C4-2B (cell line): ENCODE measurements at regions not wholly inside any gene's neighbourhood (a gene's known extent, or its start where the extent isn't known, plus 50 kb on each side); places are given as distances from the start of the nearest gene placed in this dataset.

Source experiments
- ZFX ChIP-seq: fragments of 450-650 bp; IDR thresholded peaks from 2 replicates; pipeline ENCODE4 v1.6.1; 2017
- TF ChIP-seq, protein P1 (sequence below): fragments of 450-650 bp; conservative IDR thresholded peaks from 2 replicates; pipeline ENCODE4 v1.5.1; 2017; ENCODE audit warnings: mild to moderate bottlenecking

DNA sequence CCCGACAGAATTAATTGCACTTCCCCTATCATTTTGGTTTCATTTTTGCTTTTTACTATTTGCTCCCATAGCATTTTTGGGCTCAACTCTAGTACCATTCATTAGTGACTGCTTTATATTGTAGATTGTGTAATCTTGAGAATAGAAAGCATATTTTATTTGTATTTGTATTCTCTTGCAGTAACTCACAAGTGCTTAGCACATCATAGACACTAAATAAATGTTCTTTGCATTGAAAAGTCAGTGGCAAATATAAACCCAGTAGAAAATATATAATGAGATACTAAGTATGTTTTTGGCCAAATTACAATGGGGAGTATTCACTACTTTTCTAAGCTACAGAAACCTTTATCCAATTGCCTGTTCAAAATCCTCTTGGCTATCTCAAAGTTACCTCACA lies 359.7 kb upstream of the CAMK1G start:
- TF ChIP-seq, protein P1, sequence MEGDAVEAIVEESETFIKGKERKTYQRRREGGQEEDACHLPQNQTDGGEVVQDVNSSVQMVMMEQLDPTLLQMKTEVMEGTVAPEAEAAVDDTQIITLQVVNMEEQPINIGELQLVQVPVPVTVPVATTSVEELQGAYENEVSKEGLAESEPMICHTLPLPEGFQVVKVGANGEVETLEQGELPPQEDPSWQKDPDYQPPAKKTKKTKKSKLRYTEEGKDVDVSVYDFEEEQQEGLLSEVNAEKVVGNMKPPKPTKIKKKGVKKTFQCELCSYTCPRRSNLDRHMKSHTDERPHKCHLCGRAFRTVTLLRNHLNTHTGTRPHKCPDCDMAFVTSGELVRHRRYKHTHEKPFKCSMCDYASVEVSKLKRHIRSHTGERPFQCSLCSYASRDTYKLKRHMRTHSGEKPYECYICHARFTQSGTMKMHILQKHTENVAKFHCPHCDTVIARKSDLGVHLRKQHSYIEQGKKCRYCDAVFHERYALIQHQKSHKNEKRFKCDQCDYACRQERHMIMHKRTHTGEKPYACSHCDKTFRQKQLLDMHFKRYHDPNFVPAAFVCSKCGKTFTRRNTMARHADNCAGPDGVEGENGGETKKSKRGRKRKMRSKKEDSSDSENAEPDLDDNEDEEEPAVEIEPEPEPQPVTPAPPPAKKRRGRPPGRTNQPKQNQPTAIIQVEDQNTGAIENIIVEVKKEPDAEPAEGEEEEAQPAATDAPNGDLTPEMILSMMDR: no peak
- TF ChIP-seq ZFX: no peak
